ENCODE measurements at regions not wholly inside any gene's neighbourhood (a gene's known extent, or its start where the extent isn't known, plus 50 kb on each side); places are given as distances from the start of the nearest gene placed in this dataset.

DNA sequence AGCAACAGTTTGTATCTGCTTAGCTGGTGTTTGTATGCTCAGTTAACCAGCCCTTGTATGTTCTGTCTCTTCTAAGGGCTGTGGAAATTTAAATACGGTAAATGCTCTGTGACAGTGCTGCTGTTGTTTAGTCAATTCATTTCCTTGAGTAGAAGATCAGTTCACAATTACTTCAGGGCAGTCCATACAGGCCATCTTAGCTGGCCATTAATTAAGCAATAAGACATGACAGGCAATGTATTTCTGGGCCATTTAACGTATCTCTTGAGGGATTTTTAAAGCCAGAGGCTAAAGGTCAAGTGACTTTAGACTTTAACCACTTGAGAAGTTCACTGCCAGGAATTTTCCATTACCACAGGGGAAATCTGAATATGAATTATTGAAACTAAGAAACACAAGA lies 351.8 kb downstream of the ZIC1 start:
- TF ChIP-seq TEAD4 (IDR thresholded peaks at IDR 0.05), result no peak
- no peak for TF ChIP-seq NFIC (IDR thresholded peaks at IDR 0.05)
- no peak for TF ChIP-seq CEBPB (IDR thresholded peaks at IDR 0.05)
- TF ChIP-seq EP300 (IDR thresholded peaks at IDR 0.05; ENCODE audit: borderline replicate concordance), result no peak
- no peak for TF ChIP-seq RAD21 (IDR thresholded peaks at IDR 0.05; ENCODE audit: low read depth)
- TF ChIP-seq, protein P1, sequence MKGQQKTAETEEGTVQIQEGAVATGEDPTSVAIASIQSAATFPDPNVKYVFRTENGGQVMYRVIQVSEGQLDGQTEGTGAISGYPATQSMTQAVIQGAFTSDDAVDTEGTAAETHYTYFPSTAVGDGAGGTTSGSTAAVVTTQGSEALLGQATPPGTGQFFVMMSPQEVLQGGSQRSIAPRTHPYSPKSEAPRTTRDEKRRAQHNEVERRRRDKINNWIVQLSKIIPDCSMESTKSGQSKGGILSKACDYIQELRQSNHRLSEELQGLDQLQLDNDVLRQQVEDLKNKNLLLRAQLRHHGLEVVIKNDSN (IDR thresholded peaks at IDR 0.05), result no peak
- no peak for TF ChIP-seq YY1 (IDR thresholded peaks at IDR 0.05; ENCODE audit: low read depth)
- TF ChIP-seq, protein P2, sequence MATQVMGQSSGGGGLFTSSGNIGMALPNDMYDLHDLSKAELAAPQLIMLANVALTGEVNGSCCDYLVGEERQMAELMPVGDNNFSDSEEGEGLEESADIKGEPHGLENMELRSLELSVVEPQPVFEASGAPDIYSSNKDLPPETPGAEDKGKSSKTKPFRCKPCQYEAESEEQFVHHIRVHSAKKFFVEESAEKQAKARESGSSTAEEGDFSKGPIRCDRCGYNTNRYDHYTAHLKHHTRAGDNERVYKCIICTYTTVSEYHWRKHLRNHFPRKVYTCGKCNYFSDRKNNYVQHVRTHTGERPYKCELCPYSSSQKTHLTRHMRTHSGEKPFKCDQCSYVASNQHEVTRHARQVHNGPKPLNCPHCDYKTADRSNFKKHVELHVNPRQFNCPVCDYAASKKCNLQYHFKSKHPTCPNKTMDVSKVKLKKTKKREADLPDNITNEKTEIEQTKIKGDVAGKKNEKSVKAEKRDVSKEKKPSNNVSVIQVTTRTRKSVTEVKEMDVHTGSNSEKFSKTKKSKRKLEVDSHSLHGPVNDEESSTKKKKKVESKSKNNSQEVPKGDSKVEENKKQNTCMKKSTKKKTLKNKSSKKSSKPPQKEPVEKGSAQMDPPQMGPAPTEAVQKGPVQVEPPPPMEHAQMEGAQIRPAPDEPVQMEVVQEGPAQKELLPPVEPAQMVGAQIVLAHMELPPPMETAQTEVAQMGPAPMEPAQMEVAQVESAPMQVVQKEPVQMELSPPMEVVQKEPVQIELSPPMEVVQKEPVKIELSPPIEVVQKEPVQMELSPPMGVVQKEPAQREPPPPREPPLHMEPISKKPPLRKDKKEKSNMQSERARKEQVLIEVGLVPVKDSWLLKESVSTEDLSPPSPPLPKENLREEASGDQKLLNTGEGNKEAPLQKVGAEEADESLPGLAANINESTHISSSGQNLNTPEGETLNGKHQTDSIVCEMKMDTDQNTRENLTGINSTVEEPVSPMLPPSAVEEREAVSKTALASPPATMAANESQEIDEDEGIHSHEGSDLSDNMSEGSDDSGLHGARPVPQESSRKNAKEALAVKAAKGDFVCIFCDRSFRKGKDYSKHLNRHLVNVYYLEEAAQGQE (IDR thresholded peaks at IDR 0.05; ENCODE audit: low read depth), result no peak
- no peak for TF ChIP-seq EGR1 (IDR thresholded peaks at IDR 0.05)
- no peak for TF ChIP-seq TCF12 (IDR thresholded peaks at IDR 0.05; ENCODE audit: low read depth)

DNA sequence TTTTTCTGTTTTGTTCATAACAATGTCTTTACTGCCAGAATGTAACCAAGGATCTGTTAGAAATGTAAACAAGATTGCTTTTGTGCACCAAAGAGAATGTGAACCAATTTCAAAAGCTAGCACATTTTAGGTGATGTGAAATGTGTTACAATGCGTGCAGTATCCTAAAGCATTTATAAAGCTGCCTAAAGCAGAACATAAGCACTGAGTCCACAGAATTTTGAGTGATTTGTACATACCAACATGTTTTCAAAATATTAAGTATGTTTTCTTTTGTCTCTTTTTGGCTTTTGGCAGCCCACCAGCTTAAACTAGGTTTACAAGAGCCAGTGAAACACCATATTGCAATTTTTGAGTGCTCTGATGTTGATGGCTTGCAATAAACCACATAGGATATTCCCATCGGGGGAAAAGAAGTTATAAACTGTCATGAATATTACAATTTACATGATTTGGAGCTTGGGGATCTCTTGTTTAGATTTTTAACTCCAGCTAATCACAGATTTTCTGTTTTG lies 364.0 kb downstream of the ZIC1 start:
- no peak for TF ChIP-seq RAD21 (IDR thresholded peaks at IDR 0.05; ENCODE audit: low read depth)

DNA sequence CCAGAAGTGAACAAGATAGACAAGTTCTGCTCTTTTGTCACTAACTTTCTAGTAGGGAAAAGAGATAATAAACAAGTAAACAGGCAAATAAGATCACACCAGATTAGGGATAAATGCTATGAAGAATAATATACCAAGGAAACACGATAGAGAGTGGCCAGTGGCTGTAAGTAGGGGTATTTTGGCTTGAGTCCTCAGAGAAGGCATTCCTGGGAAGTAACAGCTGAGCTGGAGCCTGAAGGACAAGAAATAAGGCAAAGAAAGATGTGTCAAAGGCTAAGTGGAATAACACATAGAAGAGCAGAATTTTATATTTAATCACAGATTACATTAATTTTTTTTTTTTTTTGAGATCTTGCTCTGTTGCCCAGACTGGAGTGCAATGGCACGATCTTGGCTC lies 366.2 kb downstream of the ZIC1 start:
- TF ChIP-seq TAF1 (IDR thresholded peaks at IDR 0.05; ENCODE audit: low read depth) (no peak), ZBTB7A (IDR thresholded peaks at IDR 0.05; ENCODE audit: low read depth) (no peak), YY1 (IDR thresholded peaks at IDR 0.05; ENCODE audit: low read depth) (no peak), NFIC (IDR thresholded peaks at IDR 0.05) (no peak), CREB1 (IDR thresholded peaks at IDR 0.05; ENCODE audit: low read depth) (no peak), TCF12 (IDR thresholded peaks at IDR 0.05; ENCODE audit: low read depth) (no peak), EGR1 (IDR thresholded peaks at IDR 0.05) (no peak)
- TF ChIP-seq, protein P3, sequence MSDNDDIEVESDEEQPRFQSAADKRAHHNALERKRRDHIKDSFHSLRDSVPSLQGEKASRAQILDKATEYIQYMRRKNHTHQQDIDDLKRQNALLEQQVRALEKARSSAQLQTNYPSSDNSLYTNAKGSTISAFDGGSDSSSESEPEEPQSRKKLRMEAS (IDR thresholded peaks at IDR 0.05), result no peak
- TF ChIP-seq, protein P2 (IDR thresholded peaks at IDR 0.05; ENCODE audit: low read depth), result no peak

DNA sequence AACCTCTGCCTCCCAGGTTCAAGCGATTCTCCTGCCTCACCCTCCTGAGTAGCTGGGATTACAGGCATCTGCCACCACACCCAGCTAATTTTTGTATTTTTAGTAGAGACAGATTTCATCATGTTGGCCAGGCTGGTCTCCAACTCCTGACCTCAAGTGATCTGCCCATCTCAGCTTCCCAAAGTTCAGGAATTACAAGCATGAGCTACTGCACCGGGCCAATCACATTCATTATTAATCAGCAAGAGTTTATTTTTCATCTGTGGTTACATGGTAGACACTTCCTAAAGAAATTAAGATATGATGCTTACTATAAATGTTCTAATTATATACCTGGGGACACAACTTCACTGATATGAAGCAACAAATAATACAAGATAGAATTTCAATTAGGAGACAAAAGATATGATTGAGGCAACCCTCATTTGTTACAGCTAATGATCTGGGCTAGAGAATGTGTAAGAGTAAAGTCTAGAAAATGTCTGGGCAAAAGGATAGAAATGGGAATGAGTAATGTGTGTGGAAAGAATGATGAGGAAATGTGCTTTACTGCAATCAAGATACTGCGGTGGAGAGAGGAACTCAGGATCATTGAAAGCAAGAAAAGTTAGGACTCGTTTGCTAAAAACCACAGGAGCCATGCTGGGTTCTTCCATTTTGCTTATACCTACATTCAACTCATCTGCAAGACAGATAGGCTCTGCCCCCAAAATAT lies 366.8 kb downstream of the ZIC1 start:
- no peak for TF ChIP-seq TAF1 (IDR thresholded peaks at IDR 0.05; ENCODE audit: low read depth)
- no peak for TF ChIP-seq CEBPB (IDR thresholded peaks at IDR 0.05)
- TF ChIP-seq, protein P2 (IDR thresholded peaks at IDR 0.05; ENCODE audit: low read depth), result no peak
- TF ChIP-seq, protein P1 (IDR thresholded peaks at IDR 0.05), result no peak
- no peak for TF ChIP-seq CREB1 (IDR thresholded peaks at IDR 0.05; ENCODE audit: low read depth)

DNA sequence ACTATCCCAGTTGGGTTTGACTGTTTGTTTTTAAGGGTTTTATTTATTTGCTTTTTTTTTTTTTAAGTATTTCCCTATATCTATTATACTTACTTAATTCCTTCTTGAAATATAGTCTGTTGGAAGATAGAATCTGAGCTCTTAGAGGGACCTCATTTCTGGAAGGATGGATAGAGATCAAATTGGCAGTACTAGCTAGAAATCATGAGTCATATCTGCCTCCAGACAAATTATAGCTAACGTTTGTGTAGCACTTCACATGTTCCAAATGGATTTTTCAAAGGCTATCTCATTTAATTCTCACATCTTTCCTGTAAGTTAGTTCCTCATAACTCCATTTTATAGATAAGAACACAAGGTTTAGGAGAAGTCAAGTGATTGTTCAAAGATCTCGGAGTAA lies 384.7 kb downstream of the ZIC1 start:
- no peak for TF ChIP-seq EGR1 (IDR thresholded peaks at IDR 0.05)
- TF ChIP-seq, protein P1 (IDR thresholded peaks at IDR 0.05), result no peak
- no peak for TF ChIP-seq TCF12 (IDR thresholded peaks at IDR 0.05; ENCODE audit: low read depth)
- TF ChIP-seq, protein P3 (IDR thresholded peaks at IDR 0.05), result no peak
